Activated CD8-positive, alpha-beta memory T cell treated with anti-CD3 and anti-CD28 coated beads, Interleukin-2, amount 10 ng/mL, durations not matched to agents 7 days and 5 days (primary cell): ENCODE measurements at regions not wholly inside any gene's neighbourhood (a gene's known extent, or its start where the extent isn't known, plus 50 kb on each side); places are given as distances from the start of the nearest gene placed in this dataset.

Experiments
- ATAC-seq: fragments of 150-1000 bp; cut with Tn5 transposase; one replicate; pipeline ENCODE4 v1.10.0; 2021; ENCODE audit warnings: moderate library complexity
- CTCF ChIA-PET: fragments of 350-600 bp; sonication (Branson Sonifier 250); formaldehyde crosslinking; loops from one replicate; lab custom pipeline; 2021; ENCODE audit warnings: antibody characterized with exemption; lab: Charles Lee
- DNase-seq: peaks from one replicate; pipeline ENCODE4 v3.0.0-alpha.2; 2020
- H3K27ac Mint-ChIP-seq: one replicate; pipeline ENCODE4 v1.8.0; 2021; ENCODE audit warnings: mild to moderate bottlenecking, mixed read lengths
- H3K27me3 Mint-ChIP-seq: one replicate; pipeline ENCODE4 v1.8.0; 2021; ENCODE audit warnings: mixed read lengths
- H3K36me3 Mint-ChIP-seq: one replicate; pipeline ENCODE4 v1.8.0; 2021; ENCODE audit warnings: mild to moderate bottlenecking, mixed read lengths
- H3K4me1 Mint-ChIP-seq: one replicate; pipeline ENCODE4 v1.8.0; 2021; ENCODE audit warnings: mixed read lengths
- H3K4me3 Mint-ChIP-seq: one replicate; pipeline ENCODE4 v1.8.0; 2021; ENCODE audit warnings: mild to moderate bottlenecking, moderate library complexity, mixed read lengths
- H3K9me3 Mint-ChIP-seq: one replicate; pipeline ENCODE4 v1.8.0; 2022; ENCODE audit warnings: low read depth, mixed read lengths

DNA sequence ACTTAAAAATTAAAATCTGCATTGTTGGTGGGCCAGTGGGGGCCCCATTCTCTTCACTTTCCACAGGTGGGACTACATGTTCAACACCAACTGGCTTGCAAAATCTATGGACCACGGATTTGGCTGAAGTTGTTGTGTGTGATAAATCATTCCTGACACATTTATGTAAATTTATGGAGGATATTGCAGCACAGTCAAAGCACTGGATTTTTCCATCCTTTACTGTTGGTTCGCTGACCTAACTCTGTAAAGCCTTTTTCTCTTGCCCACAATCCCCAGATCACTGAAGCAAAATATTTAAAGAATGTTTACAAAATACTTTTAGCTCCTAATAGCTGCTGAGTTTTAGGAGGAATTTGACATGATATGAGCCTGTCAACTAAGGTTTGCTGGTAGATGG lies 219.7 kb upstream of the PRICKLE1 start:
- Mint-ChIP-seq H3K4me3 (no peak overlapping the region), H3K27ac (no peak overlapping the region), H3K4me1 (no peaks in the 10 kb centered on the region), H3K36me3 (no peaks in the 10 kb centered on the region), H3K9me3 (no peaks in the 10 kb centered on the region), H3K27me3 (no peaks in the 10 kb centered on the region)
- DNase-seq, result no peak
- CTCF ChIA-PET, result no interaction called here
- ATAC-seq, result no peak

DNA sequence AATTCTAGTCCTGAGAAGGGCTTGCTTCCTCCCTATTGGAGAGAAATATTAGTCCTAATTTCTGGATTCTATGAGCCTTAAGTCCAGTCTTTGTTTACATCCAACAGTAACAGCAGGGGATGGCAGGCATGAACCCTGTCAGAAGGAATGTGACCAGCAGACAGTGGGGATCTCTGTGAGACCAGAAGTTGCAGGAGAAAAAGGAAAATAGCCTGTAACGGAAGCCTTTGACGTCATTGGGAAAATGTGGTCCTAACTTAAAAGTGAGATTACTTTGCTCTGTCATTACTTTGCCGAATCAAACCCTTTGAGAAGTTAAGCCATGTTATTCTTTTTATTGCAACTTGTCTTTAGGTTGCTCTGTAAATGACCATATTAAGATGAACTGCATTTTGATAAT lies 218.2 kb upstream of the PRICKLE1 start:
- CTCF ChIA-PET, result no interaction called here

DNA sequence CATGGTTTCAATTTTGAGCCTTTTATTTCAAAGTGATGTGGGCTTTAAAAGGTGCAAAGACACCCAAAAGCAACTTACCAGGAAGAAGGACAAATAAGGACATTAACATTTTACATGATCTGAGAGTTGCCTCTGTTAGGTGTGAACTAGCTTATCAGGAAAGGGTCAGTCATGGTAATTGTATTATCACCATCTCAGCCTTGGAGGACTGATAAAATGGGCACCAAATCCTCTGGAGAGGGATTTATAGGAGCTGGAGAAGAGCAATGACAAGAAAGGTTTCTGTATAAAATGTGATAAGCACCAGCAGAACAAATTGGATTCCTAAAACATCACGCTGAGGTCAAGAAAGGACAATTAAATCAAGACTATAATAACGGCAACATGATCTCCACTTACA lies 217.7 kb upstream of the PRICKLE1 start:
- H3K4me1 Mint-ChIP-seq, result no peaks in the 10 kb centered on the region
- no peak overlapping the region for H3K27ac Mint-ChIP-seq
- H3K4me3 Mint-ChIP-seq, result no peak overlapping the region
- no peaks in the 10 kb centered on the region for H3K27me3 Mint-ChIP-seq
- ATAC-seq (no peak), DNase-seq (no peak)
- no peaks in the 10 kb centered on the region for H3K9me3 Mint-ChIP-seq
- CTCF ChIA-PET, result no interaction called here
- H3K36me3 Mint-ChIP-seq, result no peaks in the 10 kb centered on the region

More for the DNA sequence above, 218.2 kb upstream of the PRICKLE1 start:
- H3K4me3 Mint-ChIP-seq, result no peak overlapping the region
- no peak for DNase-seq
- H3K27ac Mint-ChIP-seq, result no peak overlapping the region
- no peaks in the 10 kb centered on the region for H3K36me3 Mint-ChIP-seq
- no peaks in the 10 kb centered on the region for H3K9me3 Mint-ChIP-seq
- ATAC-seq, result no peak
- no peaks in the 10 kb centered on the region for H3K4me1 Mint-ChIP-seq
- no peaks in the 10 kb centered on the region for H3K27me3 Mint-ChIP-seq

DNA sequence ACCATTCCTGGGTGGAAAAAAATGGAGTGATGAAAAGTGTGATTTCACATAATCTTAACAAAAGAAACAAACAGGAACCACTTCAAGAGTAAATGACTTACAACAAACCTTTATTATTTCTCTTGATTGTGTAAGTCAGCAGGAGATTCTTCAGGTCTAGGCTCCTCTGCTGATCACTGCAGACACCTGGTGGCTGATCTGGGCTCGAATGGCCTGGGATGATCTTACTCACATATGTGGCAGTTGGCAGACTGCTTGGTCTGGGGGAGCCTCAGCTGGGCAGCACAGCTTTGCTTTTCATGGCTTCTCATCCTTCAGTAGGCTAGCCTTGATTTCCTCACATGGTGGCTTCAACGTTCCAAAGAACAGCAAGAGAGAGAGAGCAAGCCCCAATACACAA lies 215.4 kb upstream of the PRICKLE1 start:
- Mint-ChIP-seq H3K4me1 (no peaks in the 10 kb centered on the region), H3K4me3 (no peak overlapping the region), H3K36me3 (no peaks in the 10 kb centered on the region), H3K9me3 (no peaks in the 10 kb centered on the region), H3K27me3 (no peaks in the 10 kb centered on the region), H3K27ac (no peak overlapping the region)
- DNase-seq (no peak), ATAC-seq (no peak)
- CTCF ChIA-PET, result no interaction called here

DNA sequence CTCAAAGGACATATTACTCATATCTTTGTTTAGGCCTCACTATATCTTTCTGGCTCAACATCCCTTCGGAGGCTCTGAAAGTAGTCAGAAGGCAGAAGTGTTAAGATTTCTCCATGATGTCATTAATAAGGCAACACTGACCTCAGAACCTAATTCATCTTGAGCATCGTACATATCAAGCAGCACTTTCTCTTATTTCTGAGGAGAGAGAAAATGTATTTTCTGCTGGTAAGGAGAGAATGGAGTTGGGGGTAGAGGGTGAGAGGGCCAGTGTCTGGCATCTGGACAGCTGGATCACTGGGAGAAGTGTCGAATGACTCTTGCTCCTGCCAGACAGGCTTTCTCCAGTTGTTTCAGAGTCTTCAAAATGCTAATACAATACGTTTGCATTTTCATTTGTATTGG lies 213.2 kb upstream of the PRICKLE1 start:
- no peaks in the 10 kb centered on the region for H3K27me3 Mint-ChIP-seq
- no peaks in the 10 kb centered on the region for H3K4me1 Mint-ChIP-seq
- H3K4me3 Mint-ChIP-seq, result no peak overlapping the region
- H3K27ac Mint-ChIP-seq, result no peak overlapping the region
- H3K36me3 Mint-ChIP-seq, result no peaks in the 10 kb centered on the region
- CTCF ChIA-PET, result no interaction called here
- DNase-seq (no peak), ATAC-seq (no peak)
- H3K9me3 Mint-ChIP-seq, result no peaks in the 10 kb centered on the region

DNA sequence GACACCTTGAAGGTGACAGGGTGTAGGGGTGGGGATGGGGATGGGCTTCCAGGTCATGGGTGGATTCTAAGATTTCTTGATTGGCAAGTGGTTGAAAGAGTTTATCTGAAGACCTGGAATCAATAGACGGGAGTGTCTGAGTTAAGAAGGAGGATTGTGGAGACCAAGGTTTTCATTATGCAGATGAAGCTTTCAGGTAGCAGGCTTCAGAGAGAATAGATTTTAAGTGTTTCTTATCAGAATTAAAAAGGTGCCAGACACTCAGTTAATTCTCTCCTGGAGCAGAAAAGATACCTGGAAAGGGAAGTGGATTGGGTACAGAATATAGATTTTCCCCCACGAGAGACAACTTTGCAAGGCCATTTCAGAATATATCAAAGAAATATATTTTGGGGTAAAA lies 211.7 kb upstream of the PRICKLE1 start:
- Mint-ChIP-seq H3K36me3 (no peaks in the 10 kb centered on the region), H3K27ac (no peak overlapping the region), H3K9me3 (no peaks in the 10 kb centered on the region), H3K27me3 (no peaks in the 10 kb centered on the region), H3K4me3 (no peak overlapping the region), H3K4me1 (no peaks in the 10 kb centered on the region)
- no peak for ATAC-seq
- CTCF ChIA-PET, result no interaction called here
- no peak for DNase-seq

DNA sequence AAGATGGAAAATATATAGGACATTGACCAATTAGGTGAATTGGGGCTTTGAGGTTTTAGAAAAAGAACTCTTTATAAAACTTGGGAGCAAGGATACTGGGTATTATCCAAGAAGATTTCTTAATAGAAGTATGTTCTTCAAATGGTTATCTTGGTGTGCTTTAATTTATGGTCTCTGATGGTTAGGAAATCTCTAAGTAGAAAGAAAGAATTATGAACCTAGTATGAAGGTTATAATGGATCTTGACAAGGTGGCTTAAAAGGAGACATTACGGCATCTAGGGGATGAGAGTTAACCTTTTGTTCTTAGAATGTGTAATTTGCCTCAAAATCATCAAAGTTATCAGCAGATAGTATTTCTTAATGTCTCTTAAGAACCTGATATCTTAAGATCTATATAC lies 210.4 kb upstream of the PRICKLE1 start:
- Mint-ChIP-seq H3K36me3 (no peaks in the 10 kb centered on the region), H3K4me1 (no peaks in the 10 kb centered on the region), H3K4me3 (no peak overlapping the region), H3K27me3 (no peaks in the 10 kb centered on the region), H3K27ac (no peak overlapping the region), H3K9me3 (peaks cover 2% of the 10 kb centered on the region)
- no peak for ATAC-seq
- DNase-seq, result no peak
- CTCF ChIA-PET, result no interaction called here

DNA sequence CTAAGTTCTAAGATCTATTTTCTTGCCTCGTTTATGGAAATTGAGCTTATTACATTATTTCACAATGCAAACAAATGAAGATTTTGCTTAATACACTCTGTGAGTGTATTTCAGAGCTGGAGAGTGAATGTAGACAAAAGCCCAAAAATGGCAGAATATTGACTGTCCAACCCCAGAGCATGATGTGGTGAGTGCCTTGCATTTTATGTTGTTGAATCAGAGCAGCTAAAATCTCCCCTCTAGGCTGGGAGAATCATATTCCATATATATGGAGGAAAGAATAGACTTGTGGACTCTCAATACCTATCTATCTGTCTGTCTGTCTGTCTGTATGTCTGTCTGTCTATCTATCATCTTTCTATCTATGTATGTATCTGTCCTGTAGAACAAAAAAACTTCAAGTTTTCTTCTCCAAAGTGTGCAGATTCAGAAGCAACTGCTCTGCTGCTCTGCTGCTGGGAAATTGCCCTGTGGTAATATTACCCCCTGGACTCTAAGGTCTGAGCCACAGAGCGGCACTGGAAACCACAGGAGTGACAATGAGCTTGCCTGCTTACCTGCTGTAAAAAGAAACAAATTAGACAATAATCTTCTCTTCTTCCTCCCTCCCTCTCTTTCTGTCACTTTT lies 209.4 kb upstream of the PRICKLE1 start:
- DNase-seq (no peak), ATAC-seq (no peak)
- peaks cover 2% of the 10 kb centered on the region for H3K9me3 Mint-ChIP-seq
- H3K4me3 Mint-ChIP-seq, result no peak overlapping the region
- no peaks in the 10 kb centered on the region for H3K27me3 Mint-ChIP-seq
- H3K36me3 Mint-ChIP-seq, result no peaks in the 10 kb centered on the region
- H3K4me1 Mint-ChIP-seq, result no peaks in the 10 kb centered on the region
- CTCF ChIA-PET, result no interaction called here
- H3K27ac Mint-ChIP-seq, result no peak overlapping the region

DNA sequence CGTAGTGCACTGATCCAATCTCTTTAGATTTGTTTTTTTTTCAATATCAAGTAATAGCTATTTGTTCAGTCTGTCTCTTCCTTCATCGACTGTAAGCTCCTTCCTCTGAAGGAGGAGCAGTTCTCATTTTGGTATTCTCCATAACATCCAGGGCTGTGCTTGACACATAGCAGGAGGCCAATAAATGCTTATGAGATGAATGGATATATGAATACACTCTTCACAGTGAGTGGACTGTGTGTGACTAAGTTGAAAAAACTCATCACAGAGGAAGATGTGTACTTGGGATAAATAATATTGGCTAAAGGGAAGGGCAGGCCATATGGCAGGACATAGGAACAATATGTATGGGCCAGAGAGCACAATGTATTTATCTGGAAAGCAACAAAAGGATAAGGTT lies 205.3 kb upstream of the PRICKLE1 start:
- no peak overlapping the region for H3K4me3 Mint-ChIP-seq
- CTCF ChIA-PET, result no interaction called here
- no peak for DNase-seq
- H3K4me1 Mint-ChIP-seq, result no peaks in the 10 kb centered on the region
- peaks cover 2% of the 10 kb centered on the region for H3K9me3 Mint-ChIP-seq
- no peaks in the 10 kb centered on the region for H3K27me3 Mint-ChIP-seq
- ATAC-seq, result no peak
- H3K36me3 Mint-ChIP-seq, result no peaks in the 10 kb centered on the region
- no peak overlapping the region for H3K27ac Mint-ChIP-seq

DNA sequence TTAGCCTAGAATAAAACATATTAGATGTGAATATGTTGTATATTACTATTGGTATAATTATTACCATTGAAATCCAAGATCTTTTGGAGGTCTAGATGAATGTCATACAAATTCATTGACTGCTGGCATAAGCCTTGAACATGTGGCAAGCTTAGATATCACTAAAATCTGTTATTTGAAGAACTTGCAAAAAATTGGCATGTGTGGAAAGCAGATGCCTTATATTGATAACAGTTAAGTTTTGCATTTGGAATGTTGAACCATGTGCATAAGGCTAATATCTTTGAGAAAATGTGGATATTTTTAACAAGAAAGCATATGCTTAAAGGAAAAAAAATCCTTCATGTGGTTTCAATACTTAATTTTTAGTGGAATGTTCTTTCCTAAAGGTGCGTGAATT lies 203.6 kb upstream of the PRICKLE1 start:
- H3K27ac Mint-ChIP-seq, result no peak overlapping the region

DNA sequence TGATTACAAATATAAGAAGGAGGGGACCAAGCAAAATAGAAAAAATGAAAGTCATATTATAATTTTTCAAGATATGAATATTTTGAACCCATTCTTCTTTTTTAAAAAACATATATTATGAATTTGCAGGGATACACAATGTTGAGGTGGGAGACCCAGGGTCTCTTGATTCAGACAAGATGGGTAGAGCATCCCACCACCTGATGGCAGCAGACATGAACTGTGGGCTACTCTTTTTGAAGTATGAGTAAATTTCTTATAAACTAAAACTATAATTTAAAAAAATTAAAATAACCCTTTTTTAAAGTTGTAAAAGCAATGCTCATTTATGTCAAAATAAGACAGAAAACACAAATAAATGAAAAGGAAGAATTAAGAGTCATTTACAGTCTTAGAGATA lies 202.7 kb upstream of the PRICKLE1 start:
- no peaks in the 10 kb centered on the region for H3K36me3 Mint-ChIP-seq
- DNase-seq (no peak), ATAC-seq (no peak)
- no peak overlapping the region for H3K27ac Mint-ChIP-seq
- no peaks in the 10 kb centered on the region for H3K4me1 Mint-ChIP-seq
- CTCF ChIA-PET, result no interaction called here
- no peak overlapping the region for H3K4me3 Mint-ChIP-seq
- H3K9me3 Mint-ChIP-seq, result peaks cover 2% of the 10 kb centered on the region
- no peaks in the 10 kb centered on the region for H3K27me3 Mint-ChIP-seq

More for the DNA sequence above, 203.6 kb upstream of the PRICKLE1 start:
- DNase-seq (no peak), ATAC-seq (no peak)
- H3K4me1 Mint-ChIP-seq, result no peaks in the 10 kb centered on the region
- no peaks in the 10 kb centered on the region for H3K36me3 Mint-ChIP-seq
- CTCF ChIA-PET, result no interaction called here
- no peaks in the 10 kb centered on the region for H3K27me3 Mint-ChIP-seq
- H3K4me3 Mint-ChIP-seq, result no peak overlapping the region
- peaks cover 2% of the 10 kb centered on the region for H3K9me3 Mint-ChIP-seq

DNA sequence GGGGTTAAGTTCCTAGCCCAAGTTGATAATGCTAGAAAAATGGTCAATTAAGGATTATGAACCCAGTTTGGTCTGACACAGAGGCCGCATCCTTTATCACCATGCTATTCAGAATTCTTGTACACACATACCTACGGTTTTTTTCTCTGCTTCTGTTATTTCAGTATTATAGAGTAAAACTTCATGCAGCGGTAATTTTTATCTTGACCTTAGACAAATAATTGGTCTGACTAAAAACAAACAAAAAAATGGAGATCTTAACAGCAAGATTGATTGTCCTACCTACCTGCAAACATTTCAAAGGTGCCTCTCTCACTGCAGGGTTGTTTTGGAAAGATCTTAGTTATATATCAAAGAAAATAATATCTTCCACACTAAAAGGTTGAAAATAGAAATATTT lies 201.9 kb upstream of the PRICKLE1 start:
- peaks cover 2% of the 10 kb centered on the region for H3K9me3 Mint-ChIP-seq
- H3K4me3 Mint-ChIP-seq, result no peak overlapping the region
- H3K27ac Mint-ChIP-seq, result no peak overlapping the region
- DNase-seq (no peak), ATAC-seq (no peak)
- no peaks in the 10 kb centered on the region for H3K4me1 Mint-ChIP-seq
- CTCF ChIA-PET, result no interaction called here
- no peaks in the 10 kb centered on the region for H3K27me3 Mint-ChIP-seq
- no peaks in the 10 kb centered on the region for H3K36me3 Mint-ChIP-seq

DNA sequence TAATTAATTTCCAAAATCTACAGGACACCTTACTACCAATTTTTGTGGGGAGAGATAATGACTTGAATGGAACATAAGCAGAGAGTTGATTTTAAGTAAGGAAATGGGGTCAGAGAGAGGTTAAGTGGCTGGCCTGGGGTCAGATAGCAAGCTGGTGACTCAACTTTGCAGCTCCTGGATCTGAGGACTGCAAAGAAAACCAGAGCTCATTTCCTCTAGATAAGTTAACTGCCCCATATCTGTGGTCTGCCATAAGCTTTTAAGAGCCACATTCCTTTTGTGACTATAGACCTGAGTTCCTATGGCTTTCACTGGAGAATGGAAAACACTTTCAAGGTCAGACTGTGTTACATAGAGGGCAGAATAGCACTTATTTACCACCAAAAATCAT lies 201.2 kb upstream of the PRICKLE1 start:
- H3K4me1 Mint-ChIP-seq, result no peaks in the 10 kb centered on the region
- H3K27ac Mint-ChIP-seq, result no peak overlapping the region
- H3K4me3 Mint-ChIP-seq, result no peak overlapping the region
- DNase-seq, result no peak
- CTCF ChIA-PET, result no interaction called here
- H3K27me3 Mint-ChIP-seq, result no peaks in the 10 kb centered on the region
- peaks cover under 1% of the 10 kb centered on the region for H3K9me3 Mint-ChIP-seq
- ATAC-seq, result no peak
- H3K36me3 Mint-ChIP-seq, result no peaks in the 10 kb centered on the region

DNA sequence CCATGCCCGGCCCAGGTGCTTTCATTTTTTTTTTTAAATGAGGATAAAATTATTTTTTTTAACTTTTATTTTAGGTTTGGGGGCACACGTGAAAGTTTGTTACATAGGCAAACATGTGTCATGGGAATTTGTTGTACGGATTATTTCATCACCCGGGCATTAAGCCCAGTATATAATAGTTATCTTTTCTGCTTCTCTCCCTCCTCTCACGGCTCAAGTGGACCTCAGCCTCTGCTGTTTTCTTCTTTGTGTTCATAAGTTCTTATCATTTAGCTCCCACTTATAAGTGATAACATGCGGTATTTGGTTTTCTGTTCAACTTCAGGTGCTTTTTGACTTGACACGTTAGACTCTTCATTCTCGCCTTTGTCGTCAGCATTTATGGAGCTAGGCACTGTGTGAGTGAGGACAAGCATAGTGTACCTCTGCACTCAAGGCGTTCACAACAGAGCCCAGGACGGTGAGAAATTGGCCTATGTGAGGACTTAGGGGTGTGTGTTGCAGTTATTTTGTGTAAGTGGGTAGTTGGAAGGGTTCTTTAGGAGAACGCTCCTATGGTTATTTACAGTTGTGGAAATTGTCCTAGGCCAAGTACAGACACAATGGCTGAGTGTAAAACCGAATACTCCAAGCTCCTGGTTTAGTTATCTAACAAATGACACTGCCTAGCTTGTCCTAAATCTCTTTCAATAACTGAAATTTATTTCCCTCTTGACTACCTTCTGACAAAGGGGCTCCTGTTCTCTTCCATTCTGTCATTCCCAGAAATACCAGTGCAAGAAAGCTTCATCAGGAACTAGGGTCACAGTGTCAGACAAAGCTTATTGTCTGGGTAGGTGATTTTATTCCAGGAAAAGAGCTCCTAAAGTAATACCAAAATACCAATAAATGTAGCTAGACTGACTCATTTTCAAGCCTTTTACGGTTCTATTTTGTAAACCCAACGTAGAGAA lies 200.5 kb upstream of the PRICKLE1 start:
- Mint-ChIP-seq H3K4me1 (no peaks in the 10 kb centered on the region), H3K27ac (no peak overlapping the region), H3K36me3 (no peaks in the 10 kb centered on the region), H3K4me3 (no peak overlapping the region), H3K9me3 (no peaks in the 10 kb centered on the region), H3K27me3 (no peaks in the 10 kb centered on the region)
- no peak for ATAC-seq
- DNase-seq, result no peak
- CTCF ChIA-PET, result no interaction called here
